NCI-H345 treated with DMSO at 0.1 percent for 48 hours (cell line): ENCODE measurements at regions not wholly inside any gene's neighbourhood (a gene's known extent, or its start where the extent isn't known, plus 50 kb on each side); places are given as distances from the start of the nearest gene placed in this dataset.
"Not testable (repeated sequence)": the region's sequence is repeated elsewhere in the genome, so short reads cannot be mapped to it uniquely, and the experiment has no call there.

Experiments
- DNase-seq: peaks from one replicate; lab custom pipeline; 2025; ENCODE audit not compliant: unreplicated experiment; lab: John Stamatoyannopoulos, UW

- DNase-seq: no peak
These were observed 315.8 kb upstream of the COL8A1 start for GRCh38 chr3:99322551-99322950.

- no peak for DNase-seq
These were observed 317.1 kb upstream of the COL8A1 start for GRCh38 chr3:99321261-99321660.

GRCh38 chr3:99319961-99320360, 318.4 kb upstream of the COL8A1 start:
- DNase-seq: no peak

GRCh38 chr3:99319450-99319849, 318.9 kb upstream of the COL8A1 start:
- no peak for DNase-seq

GRCh38 chr3:99317201-99317600, 321.2 kb upstream of the COL8A1 start:
- no peak for DNase-seq

GRCh38 chr3:99315896-99316295, 322.5 kb upstream of the COL8A1 start:
- no peak for DNase-seq

GRCh38 chr3:99313485-99313884, 324.9 kb upstream of the COL8A1 start:
- DNase-seq: no peak

- no peak for DNase-seq
These were observed 339.7 kb upstream of the COL8A1 start for GRCh38 chr3:99298661-99299060.

GRCh38 chr3:99295836-99296235, 342.6 kb upstream of the COL8A1 start:
- no peak for DNase-seq

GRCh38 chr3:99294092-99294491, 344.3 kb upstream of the COL8A1 start:
- DNase-seq: not testable (repeated sequence)

GRCh38 chr3:99287876-99288275, 350.5 kb upstream of the COL8A1 start:
- DNase-seq: no peak

- no peak for DNase-seq
These were observed 352.0 kb upstream of the COL8A1 start for GRCh38 chr3:99286266-99286845.

- DNase-seq: no peak
These were observed 368.3 kb upstream of the DCBLD2 start for GRCh38 chr3:99269606-99270351.

GRCh38 chr3:99256788-99257187, 355.3 kb upstream of the DCBLD2 start:
- no peak for DNase-seq

- no peak for DNase-seq
These were observed 352.5 kb upstream of the DCBLD2 start for GRCh38 chr3:99253963-99254355.

- DNase-seq: no peak
These were observed 349.4 kb upstream of the DCBLD2 start for GRCh38 chr3:99250821-99251355.

GRCh38 chr3:99250272-99250671, 348.8 kb upstream of the DCBLD2 start:
- no peak for DNase-seq

GRCh38 chr3:99249627-99250026, 348.1 kb upstream of the DCBLD2 start:
- DNase-seq: no peak

GRCh38 chr3:99248913-99249312, 347.4 kb upstream of the DCBLD2 start:
- DNase-seq: no peak

- DNase-seq: no peak
These were observed 346.6 kb upstream of the DCBLD2 start for GRCh38 chr3:99248130-99248529.

- DNase-seq: no peak
These were observed 344.6 kb upstream of the DCBLD2 start for GRCh38 chr3:99246010-99246654.

- DNase-seq: no peak
These were observed 340.8 kb upstream of the DCBLD2 start for GRCh38 chr3:99242271-99242670.
